HEK293T (cell line): ENCODE measurements at regions not wholly inside any gene's neighbourhood (a gene's known extent, or its start where the extent isn't known, plus 50 kb on each side); places are given as distances from the start of the nearest gene placed in this dataset.

Source experiments
- CTCF ChIA-PET: fragments of 350-600 bp; formaldehyde crosslinking; extraction: SDS; loops from one replicate; lab custom pipeline; 2021; ENCODE audit warnings: antibody characterized with exemption, inconsistent platforms; lab: Yijun Ruan, JAX
- POLR2A ChIA-PET: fragments of 350-600 bp; formaldehyde crosslinking; extraction: SDS; loops from one replicate; lab custom pipeline; 2020; ENCODE audit warnings: antibody characterized with exemption, inconsistent platforms; lab: Yijun Ruan, JAX
- DNase-seq: peaks from one replicate; pipeline ENCODE4 v3.0.0; 2012; ENCODE audit warnings: mixed read lengths; ENCODE audit errors: extremely low spot score
- ARNT ChIP-seq: fragments of 450-650 bp; IDR thresholded peaks from 2 replicates; pipeline ENCODE4 v1.6.1; 2017; ENCODE audit warnings: mild to moderate bottlenecking
- BHLHE40 ChIP-seq: fragments of 450-650 bp; IDR thresholded peaks from 2 replicates; pipeline ENCODE4 v1.6.1; 2016; ENCODE audit warnings: mild to moderate bottlenecking, moderate library complexity, borderline replicate concordance
- CTBP1 ChIP-seq: fragments of 450-650 bp; IDR thresholded peaks from 2 replicates; pipeline ENCODE4 v1.6.1; 2016; ENCODE audit warnings: borderline replicate concordance
- ELF4 ChIP-seq: fragments of 450-650 bp; IDR thresholded peaks from 2 replicates; pipeline ENCODE4 v1.6.1; 2017; ENCODE audit warnings: antibody characterized with exemption
- FOXA1 ChIP-seq: fragments of 450-650 bp; IDR thresholded peaks from 2 replicates; pipeline ENCODE4 v1.6.1; 2016; ENCODE audit warnings: mild to moderate bottlenecking
- FOXK2 ChIP-seq: fragments of 450-650 bp; IDR thresholded peaks from 2 replicates; pipeline ENCODE4 v1.6.1; 2016; ENCODE audit warnings: mild to moderate bottlenecking
- FOXM1 ChIP-seq: fragments of 450-650 bp; IDR thresholded peaks from 2 replicates; pipeline ENCODE4 v1.6.1; 2017; ENCODE audit warnings: mild to moderate bottlenecking, borderline replicate concordance
- HDGF ChIP-seq: fragments of 450-650 bp; IDR thresholded peaks from 2 replicates; pipeline ENCODE4 v1.6.1; 2017; ENCODE audit warnings: antibody characterized with exemption, borderline replicate concordance
- L3MBTL2 ChIP-seq: fragments of 450-650 bp; conservative IDR thresholded peaks from 2 replicates; pipeline ENCODE4 v1.6.1; 2016; ENCODE audit warnings: mild to moderate bottlenecking
- LEF1 ChIP-seq: fragments of 450-650 bp; IDR thresholded peaks from 2 replicates; pipeline ENCODE4 v1.6.1; 2017; ENCODE audit warnings: mild to moderate bottlenecking, borderline replicate concordance
- NFRKB ChIP-seq: fragments of 450-650 bp; IDR thresholded peaks from 2 replicates; pipeline ENCODE4 v1.6.1; 2016; ENCODE audit warnings: mild to moderate bottlenecking, moderate library complexity
- SP1 ChIP-seq: fragments of 450-650 bp; IDR thresholded peaks from 2 replicates; pipeline ENCODE4 v1.6.1; 2017
- SUZ12 ChIP-seq: fragments of 450-650 bp; IDR thresholded peaks from 2 replicates; pipeline ENCODE4 v1.6.1; 2016; ENCODE audit warnings: mild to moderate bottlenecking
- TARDBP ChIP-seq: fragments of 450-650 bp; IDR thresholded peaks from 2 replicates; pipeline ENCODE4 v1.6.1; 2016
- ZNF384 ChIP-seq: fragments of 450-650 bp; IDR thresholded peaks from 2 replicates; pipeline ENCODE4 v1.6.1; 2016
- TF ChIP-seq, protein P1 (sequence below): fragments of 450-650 bp; IDR thresholded peaks from 2 replicates; pipeline ENCODE4 v1.6.1; 2016

DNA sequence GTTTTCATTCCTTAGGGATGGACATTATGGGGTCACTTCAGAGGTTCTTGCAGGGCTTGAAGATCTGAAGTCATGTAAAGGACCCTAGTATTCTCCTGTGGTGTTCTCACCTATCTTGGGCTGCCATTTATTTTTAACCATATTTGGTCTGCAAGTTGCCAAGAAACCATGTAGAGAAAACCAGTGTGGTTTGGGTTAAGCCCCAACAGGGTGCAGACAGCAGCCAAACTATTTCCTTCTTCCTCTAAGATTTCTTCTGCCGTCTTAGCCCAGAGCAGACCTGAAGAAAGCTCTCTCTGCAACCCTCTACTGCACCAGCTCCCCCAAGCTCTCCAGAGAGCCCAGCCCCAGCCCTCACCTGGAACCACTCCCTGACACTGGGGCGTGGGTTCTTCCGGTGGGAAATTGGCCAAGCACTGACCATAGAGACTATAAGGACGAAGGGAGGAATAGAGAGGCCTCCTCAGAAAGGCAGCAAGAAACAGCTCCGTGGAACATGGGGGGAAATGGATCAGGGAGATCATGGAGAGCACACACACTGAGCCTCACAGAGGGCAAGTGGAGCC, 136.6 kb downstream of the SYF2 start:
- no peak for TF ChIP-seq ZNF384
- TF ChIP-seq, protein P1, sequence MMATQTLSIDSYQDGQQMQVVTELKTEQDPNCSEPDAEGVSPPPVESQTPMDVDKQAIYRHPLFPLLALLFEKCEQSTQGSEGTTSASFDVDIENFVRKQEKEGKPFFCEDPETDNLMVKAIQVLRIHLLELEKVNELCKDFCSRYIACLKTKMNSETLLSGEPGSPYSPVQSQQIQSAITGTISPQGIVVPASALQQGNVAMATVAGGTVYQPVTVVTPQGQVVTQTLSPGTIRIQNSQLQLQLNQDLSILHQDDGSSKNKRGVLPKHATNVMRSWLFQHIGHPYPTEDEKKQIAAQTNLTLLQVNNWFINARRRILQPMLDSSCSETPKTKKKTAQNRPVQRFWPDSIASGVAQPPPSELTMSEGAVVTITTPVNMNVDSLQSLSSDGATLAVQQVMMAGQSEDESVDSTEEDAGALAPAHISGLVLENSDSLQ: no peak
- ChIA-PET CTCF (no interaction called here), POLR2A (no interaction called here)
- DNase-seq: no peak

DNA sequence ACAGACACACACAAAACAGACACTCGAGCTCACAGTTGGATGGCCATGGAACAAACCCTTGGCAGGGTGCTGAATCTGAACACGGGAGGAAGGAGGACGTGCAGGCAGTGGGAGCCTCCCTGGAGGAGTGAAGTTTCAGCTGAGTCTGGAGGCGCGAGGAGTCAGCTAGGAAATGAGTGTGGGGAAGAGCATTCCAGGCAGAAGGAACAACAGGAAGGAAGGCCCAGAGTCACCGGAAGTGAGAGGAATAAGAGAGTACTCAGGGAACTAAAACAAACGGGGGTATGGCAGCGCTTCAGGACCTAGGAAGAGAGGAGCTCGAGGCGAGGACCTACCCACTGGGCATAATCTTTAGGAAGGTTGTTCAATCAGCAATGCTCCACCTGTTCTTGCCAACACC, 137.3 kb downstream of the SYF2 start:
- DNase-seq: no peak
- ChIA-PET CTCF (no interaction called here), POLR2A (no interaction called here)
- no peak for TF ChIP-seq SUZ12
- TF ChIP-seq, protein P1: no peak
- no peak for TF ChIP-seq L3MBTL2
- TF ChIP-seq CTBP1: no peak
- TF ChIP-seq ELF4: no peak
- TF ChIP-seq FOXA1: no peak
- TF ChIP-seq SP1: no peak
- no peak for TF ChIP-seq ARNT
- TF ChIP-seq TARDBP: no peak
- TF ChIP-seq BHLHE40: no peak
- TF ChIP-seq ZNF384: no peak

DNA sequence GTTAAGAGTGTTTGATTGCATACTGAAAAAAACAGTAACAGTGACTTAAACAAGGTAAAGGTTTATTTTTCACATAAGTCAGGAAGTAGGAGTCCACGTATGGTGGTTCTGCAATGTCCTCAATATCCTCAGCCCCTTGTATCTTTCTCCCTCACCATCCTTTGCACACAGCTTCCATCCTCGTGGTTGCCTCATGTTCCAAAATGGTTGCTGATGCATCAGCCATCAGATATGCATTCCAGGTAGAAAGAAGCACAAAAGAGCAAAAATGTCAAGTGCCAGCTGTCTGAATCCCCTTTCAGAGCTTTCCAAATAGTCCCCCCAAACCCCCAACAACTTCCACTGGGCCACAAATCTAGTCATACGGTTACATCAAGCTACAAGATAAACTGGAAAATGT, 138.1 kb downstream of the SYF2 start:
- CTCF ChIA-PET: no interaction called here
- POLR2A ChIA-PET: no interaction called here
- DNase-seq: no peak
- no peak for TF ChIP-seq ZNF384
- no peak for TF ChIP-seq LEF1
- TF ChIP-seq SUZ12: no peak
- no peak for TF ChIP-seq FOXK2
- TF ChIP-seq CTBP1: no peak
- TF ChIP-seq TARDBP: no peak
- TF ChIP-seq FOXM1: no peak
- TF ChIP-seq ELF4: no peak
- TF ChIP-seq FOXA1: no peak
- TF ChIP-seq HDGF: no peak

DNA sequence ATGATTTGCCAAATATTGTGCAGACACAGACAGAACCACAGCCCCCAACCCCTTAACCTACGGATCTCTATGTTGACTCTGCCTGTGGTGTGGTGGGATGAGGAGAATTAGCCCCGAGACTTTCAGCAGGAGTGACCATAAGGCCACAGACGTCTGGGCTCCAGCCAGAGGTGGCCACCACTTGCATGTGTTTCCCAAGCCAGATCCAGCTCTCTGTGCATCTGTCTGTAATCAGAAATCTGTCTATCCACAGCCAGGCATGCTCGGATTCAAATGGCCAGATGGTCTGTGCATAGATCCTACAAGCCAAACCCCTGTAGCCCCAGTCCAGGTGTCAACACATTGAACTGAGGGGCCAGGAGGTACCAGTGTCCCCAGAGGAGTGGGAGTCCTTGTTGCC, 140.6 kb downstream of the SYF2 start:
- ChIA-PET CTCF (no interaction called here), POLR2A (no interaction called here)
- no peak for DNase-seq
- TF ChIP-seq FOXK2 (no peak), NFRKB (no peak), ELF4 (no peak), CTBP1 (no peak), LEF1 (no peak), TARDBP (no peak), L3MBTL2 (no peak)

DNA sequence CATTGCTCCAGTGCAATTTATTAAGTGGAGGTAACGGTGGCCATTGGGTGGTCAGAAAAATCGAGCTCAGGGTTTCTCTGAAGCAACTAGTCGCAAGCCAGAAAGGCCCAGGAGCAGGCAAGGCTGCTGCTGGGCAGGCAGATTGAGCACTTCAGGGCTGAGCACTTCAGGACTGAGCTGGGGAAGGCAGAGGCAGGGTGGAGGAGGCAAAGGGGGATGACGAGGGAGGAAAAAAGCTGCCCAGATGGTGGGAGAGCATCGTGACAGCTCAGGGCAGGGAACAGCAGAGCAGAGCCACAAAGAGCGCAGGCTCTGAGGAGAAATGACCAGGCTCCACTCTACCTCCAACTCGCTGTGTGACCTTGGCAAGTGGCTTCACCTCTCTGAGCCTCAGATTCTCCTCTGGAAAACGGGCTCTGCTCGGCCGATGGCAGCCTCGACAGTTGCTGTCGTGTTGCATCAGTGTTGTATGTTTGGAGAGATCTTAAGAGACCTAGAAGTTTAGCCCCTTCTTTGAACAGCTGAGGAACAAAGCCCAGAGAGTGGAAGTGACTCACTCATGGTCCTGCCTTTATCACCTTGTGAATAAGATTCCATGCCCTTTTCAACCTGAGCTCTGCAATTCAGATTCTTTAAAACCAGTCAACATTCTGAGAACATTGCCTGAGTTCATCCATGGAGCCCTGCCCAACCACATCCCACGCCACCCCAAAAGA, 141.4 kb downstream of the SYF2 start:
- CTCF ChIA-PET: interaction anchor here (0.6 kb wide), 2 partner anchors 158 to 243 kb away, joined by 3 to 4 read pairs; no protein-coding TSS in a partner anchor
- TF ChIP-seq FOXM1 (no peak), L3MBTL2 (no peak), SP1 (no peak), ZNF384 (no peak), ARNT (no peak), FOXK2 (no peak), ELF4 (no peak), SUZ12 (no peak), CTBP1 (no peak), TARDBP (no peak), FOXA1 (no peak), NFRKB (no peak), BHLHE40 (no peak), HDGF (no peak), LEF1 (no peak)
- TF ChIP-seq, protein P1: no peak
- POLR2A ChIA-PET: no interaction called here
- DNase-seq: no peak

DNA sequence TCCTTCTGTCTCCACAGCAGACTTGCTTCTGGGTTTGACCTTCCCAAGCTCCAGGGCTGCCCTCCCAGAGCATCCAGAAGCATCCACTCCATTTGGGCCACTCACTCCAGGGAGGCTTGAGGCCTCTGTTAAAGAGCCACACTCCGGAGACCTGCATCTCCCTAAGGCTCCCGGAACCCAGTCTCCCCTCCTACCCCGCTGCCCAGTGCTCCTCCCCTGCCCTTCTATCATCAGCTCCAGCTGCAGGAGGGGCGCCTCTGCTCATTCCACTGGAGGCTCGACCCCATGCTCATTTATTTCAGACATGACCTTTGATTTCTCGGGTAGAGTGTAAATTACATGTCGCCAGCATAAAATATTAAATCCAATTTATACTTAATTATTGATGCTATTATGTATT, 142.5 kb downstream of the SYF2 start:
- TF ChIP-seq, protein P1: no peak
- TF ChIP-seq BHLHE40 (no peak), NFRKB (no peak), FOXK2 (no peak), SP1 (no peak), CTBP1 (no peak), ELF4 (no peak), L3MBTL2 (no peak), TARDBP (no peak), LEF1 (no peak), SUZ12 (no peak), FOXA1 (no peak), ZNF384 (no peak), FOXM1 (no peak), HDGF (no peak), ARNT (no peak)
- no peak for DNase-seq
- ChIA-PET POLR2A (no interaction called here), CTCF (interaction anchor here (0.8 kb wide), 1 partner anchor 10 kb away, joined by 3 read pairs; no protein-coding TSS in a partner anchor)
